HFF-Myc (cell line): ENCODE measurements at regions not wholly inside any gene's neighbourhood (a gene's known extent, or its start where the extent isn't known, plus 50 kb on each side); places are given as distances from the start of the nearest gene placed in this dataset.

Experiments
- DNase-seq: peaks from one replicate; pipeline ENCODE4 v3.0.0-alpha.2; 2011; ENCODE audit warnings: low read depth; ENCODE audit errors: extremely low read depth
- H3K4me3 ChIP-seq: replicated peaks from 2 replicates; pipeline ENCODE4 v1.5.1; 2011; ENCODE audit warnings: low read depth, mild to moderate bottlenecking, control low read depth, low read length
- CTCF ChIP-seq: IDR thresholded peaks from 2 replicates; pipeline ENCODE4 v1.5.1; 2012; ENCODE audit warnings: mild to moderate bottlenecking, low read depth, low read length, control low read depth; ENCODE audit errors: missing control alignments

GRCh38 chr4:122249357-122249756 lies 97.2 kb downstream of the BLTP1 start:
- TF ChIP-seq CTCF = no peak
- H3K4me3 ChIP-seq = no peak overlapping the region
- DNase-seq = no peak

GRCh38 chr4:122252584-122252983 lies 100.5 kb downstream of the BLTP1 start:
- DNase-seq = no peak
- no peak for TF ChIP-seq CTCF
- H3K4me3 ChIP-seq = no peak overlapping the region

GRCh38 chr4:122259849-122260248 lies 107.7 kb downstream of the BLTP1 start:
- no peak for DNase-seq
- TF ChIP-seq CTCF = no peak
- no peak overlapping the region for H3K4me3 ChIP-seq

GRCh38 chr4:122276359-122276758 lies 102.5 kb upstream of the ADAD1 start:
- DNase-seq = no peak
- no peak overlapping the region for H3K4me3 ChIP-seq
- TF ChIP-seq CTCF = no peak

GRCh38 chr4:122278976-122279375 lies 99.8 kb upstream of the ADAD1 start:
- H3K4me3 ChIP-seq = no peak overlapping the region
- TF ChIP-seq CTCF = no peak
- DNase-seq = no peak

- no peak for DNase-seq
- no peak overlapping the region for H3K4me3 ChIP-seq
- TF ChIP-seq CTCF = no peak
Measured at GRCh38 chr4:122279670-122280069, 99.1 kb upstream of the ADAD1 start.

GRCh38 chr4:122285285-122285684 lies 93.5 kb upstream of the ADAD1 start:
- DNase-seq = no peak
- TF ChIP-seq CTCF = no peak
- H3K4me3 ChIP-seq = no peak overlapping the region
